ENCODE measurements at regions not wholly inside any gene's neighbourhood (a gene's known extent, or its start where the extent isn't known, plus 50 kb on each side); places are given as distances from the start of the nearest gene placed in this dataset.

DNA sequence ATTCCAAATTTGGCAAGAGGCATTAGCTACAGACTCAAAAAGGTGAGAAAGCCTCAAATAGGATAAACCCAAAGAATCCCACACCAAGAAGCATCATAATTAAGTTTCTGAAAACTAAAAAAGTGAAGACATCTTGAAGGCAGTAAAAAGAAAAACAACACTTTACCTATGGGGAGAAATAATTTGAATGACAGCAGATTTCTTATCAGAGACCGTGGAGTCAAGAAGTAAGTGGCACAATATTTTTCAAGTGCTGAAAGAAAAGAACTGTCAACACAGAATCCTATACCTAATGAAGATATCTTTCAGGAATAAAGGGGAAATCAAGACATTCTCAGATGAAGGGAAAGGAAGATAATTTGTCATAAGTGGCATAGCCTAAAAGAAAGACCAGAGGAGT, 193.3 kb upstream of the CHD6 start:
- no peak for TF ChIP-seq CTCF (IDR thresholded peaks at IDR 0.05)
- TF ChIP-seq POLR2A (IDR thresholded peaks at IDR 0.05) = no peak

Data from testis (tissue), 2 donors.